NOMO-1 treated with dmso at 0.1 percent for 144 hours (cell line): ENCODE measurements at regions not wholly inside any gene's neighbourhood (a gene's known extent, or its start where the extent isn't known, plus 50 kb on each side); places are given as distances from the start of the nearest gene placed in this dataset.

Experiments
- DNase-seq: peaks from one replicate; lab custom pipeline; 2025; ENCODE audit not compliant: unreplicated experiment; lab: John Stamatoyannopoulos, UW

GRCh38 chr3:16658004-16658924 lies 53.0 kb upstream of the DAZL start:
- no peak for DNase-seq

DNA sequence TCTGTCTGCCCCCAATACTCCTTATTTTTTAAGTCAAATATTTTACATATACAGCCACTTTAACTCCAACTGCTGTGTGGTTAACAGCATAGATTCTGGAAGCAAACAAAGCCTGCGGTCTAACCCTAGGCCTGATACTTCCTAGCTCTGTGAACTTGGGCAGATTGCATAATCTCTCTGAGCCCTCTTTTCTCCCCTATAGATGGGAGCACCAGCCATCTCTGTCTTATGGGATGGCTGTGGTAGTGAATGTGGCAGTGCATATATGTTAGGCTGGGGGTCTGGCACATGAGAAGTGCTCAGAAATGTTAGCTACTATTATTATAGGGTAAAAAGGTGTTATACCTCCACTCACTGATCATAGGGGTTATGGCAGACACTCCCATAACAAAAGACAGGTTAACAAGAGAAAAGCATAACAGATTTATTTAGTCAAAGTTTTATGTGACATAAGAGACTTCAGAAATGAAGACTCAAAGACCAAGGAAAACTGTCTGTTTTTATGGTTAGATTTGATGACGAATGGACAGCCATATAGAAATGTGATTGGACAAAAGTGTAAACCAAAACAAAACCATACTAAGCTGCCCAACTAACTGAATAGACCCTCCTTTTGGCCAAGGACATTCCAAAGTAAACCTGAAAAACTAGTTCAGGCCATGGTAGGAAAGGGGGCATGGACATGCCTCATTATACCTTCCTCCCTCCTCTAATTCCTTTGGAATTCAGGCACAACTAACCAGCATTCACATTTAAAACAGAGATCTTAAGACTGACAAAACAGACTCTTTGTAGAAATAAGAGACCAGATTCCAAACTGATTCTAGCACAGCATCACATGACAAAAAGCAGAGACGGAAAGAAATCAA lies 53.9 kb upstream of the DAZL start:
- DNase-seq: peak; percentile 14

DNA sequence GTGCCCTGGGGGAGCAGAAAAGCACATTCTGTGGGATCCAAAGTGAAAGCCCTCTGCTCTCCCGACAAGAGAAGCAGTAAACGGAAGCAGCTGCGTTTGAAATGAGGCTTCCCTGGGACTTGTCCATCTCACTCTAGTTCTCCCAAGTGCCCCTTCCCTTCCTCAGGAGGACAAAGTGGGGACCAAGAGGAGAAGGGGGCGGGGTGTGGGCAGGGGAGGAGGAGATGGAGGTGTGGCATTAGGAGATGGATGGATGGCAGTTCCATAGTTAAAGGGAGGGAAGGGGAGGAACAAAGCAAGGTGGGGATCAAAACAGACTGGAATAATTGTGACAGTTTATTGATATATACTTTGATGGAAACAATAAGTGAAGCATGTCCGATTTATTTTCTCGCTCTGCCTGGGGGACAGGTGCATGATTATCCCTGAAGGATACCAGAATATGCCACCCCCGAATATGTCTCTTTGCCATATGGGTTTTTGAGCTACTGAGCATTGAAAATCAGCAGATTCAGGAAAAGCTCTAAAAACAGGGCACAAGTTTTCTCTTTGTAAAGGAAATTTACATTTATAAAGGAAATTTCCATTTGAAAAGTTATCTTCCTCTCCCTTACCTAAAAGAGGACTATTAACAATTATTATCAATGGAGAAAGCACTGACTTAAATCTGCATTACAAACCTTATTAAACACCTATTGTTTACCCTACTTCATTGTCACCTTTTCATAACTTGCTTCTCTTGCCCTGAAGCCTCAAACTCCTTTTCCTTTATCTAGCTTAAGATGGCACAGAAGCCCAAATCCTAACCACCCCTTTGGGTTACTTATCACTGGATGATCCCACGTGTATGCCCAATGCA lies 58.9 kb upstream of the DAZL start:
- DNase-seq: no peak

- no peak for DNase-seq
These were observed 60.1 kb upstream of the DAZL start for GRCh38 chr3:16665282-16665741.

DNA sequence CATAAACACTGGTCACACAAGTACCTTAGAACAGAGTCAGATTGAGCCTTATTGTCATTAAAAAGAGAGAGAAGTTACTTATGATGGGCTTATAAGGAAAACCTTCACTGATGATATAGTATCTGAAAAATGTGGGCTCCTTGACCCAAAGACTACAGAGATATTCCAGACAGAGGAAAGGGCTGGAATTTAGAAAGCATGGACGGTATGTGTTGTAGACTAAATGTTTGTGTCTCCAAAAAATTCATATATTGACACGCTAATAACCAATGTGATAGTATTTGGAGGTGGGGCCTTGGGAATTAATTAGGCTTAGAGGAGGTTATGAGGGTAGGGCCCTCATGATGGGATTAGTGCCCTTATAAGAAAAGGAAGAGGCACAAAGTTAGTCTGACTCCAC lies 61.0 kb upstream of the DAZL start:
- DNase-seq: no peak

GRCh38 chr3:16667633-16668032 lies 62.4 kb upstream of the DAZL start:
- DNase-seq: no peak

DNA sequence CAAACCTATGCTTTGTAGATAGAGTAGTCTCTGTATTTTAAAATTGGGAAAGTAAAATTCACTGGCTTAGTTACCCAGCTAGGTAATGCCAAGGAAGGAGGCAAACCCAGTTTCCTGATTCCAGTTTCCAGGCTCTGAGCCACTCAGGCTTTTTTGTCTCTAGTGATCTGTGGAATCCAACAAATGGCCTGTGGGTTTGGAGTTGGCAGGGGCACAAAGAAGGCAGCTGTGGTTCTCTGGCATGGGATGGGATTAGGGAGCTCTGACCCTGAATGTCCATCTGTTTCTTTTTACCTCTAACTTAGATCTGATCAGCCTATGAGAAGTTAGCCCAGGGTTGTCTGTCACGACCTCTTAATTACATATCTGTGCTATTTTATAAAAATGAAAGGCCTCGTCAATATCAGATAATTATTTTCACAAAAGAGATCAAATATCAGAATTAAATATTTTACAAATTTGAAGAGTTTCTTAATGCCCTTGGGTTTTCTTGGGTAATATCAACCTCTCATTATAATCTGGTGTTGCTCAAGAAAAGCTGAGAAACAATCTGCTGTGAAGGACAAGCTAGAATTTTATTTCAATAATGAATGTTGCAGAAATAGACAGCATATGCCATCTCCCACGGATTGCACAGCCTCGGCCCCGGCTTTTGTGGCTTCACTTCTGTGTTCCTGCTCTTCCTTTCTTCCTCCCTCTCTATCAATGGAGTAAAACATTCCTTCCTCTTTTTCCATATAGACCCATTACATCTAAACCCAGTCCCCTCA lies 63.7 kb upstream of the DAZL start:
- DNase-seq: no peak

DNA sequence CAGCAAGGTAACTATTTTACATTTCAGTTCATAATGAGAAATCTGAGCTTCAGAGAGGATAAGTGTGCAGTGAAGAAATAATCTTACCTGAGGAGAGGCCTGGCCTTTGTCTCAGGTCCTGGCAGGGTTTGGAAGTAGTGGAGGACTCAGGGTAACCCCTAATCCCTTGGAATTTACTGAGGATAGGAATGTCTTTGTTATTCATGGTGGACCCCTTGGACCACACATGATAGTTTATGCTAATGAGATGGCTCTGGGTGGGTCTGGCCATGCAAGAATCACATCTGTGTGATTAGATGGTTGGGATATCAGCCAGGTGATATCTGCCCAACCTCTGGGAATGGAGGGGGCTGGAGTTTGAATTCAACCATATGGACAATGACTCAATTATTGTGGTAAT lies 65.0 kb upstream of the DAZL start:
- no peak for DNase-seq

- no peak for DNase-seq
These were observed 66.5 kb upstream of the DAZL start for GRCh38 chr3:16671690-16672089.

DNA sequence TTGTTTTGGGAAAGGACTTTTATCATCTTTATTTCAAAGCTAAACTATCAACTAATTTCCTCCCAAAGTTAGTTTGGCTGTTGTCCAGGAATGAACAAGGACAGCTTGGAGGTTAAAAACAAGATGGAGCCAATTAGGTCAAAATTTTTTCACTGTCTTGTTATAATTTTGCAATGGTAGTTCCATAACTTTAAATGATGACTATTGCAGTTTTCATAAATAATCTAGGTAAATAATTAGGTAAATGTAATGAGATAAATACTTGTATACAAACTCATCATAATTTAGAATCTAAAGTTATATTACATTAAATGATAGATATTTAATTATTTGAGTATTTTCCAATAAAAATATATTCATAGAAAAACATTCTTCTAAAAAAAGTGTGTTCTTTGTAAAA lies 68.3 kb upstream of the DAZL start:
- no peak for DNase-seq

- DNase-seq: no peak
These were observed 70.6 kb upstream of the DAZL start for GRCh38 chr3:16675805-16676204.

GRCh38 chr3:16686679-16687078 lies 81.5 kb upstream of the DAZL start:
- no peak for DNase-seq

- no peak for DNase-seq
These were observed 82.0 kb upstream of the DAZL start for GRCh38 chr3:16687221-16687620.

- no peak for DNase-seq
These were observed 87.5 kb upstream of the DAZL start for GRCh38 chr3:16692486-16693344.

GRCh38 chr3:16693820-16694219 lies 88.6 kb upstream of the DAZL start:
- DNase-seq: no peak

DNA sequence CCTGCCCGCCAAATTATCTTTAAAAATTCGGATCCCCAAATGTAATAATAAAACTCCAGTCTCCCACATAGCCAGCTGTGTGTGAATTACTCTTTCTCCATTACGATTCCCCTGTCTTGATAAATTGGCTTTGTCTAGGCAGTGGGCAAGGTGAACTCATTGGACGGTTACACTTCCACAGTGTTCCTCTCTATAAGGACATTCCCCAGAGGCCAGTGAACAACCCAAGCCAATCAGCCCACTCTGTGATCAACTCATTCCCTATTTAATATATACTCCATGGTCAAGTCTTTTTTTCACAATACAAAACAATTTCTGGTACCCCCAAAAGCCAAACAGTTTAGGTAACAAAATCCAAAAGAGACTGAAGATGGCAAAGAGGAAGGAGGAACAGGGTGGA lies 90.5 kb upstream of the DAZL start:
- no peak for DNase-seq

GRCh38 chr3:16697443-16698147 lies 92.4 kb upstream of the DAZL start:
- peak; percentile 56 for DNase-seq

DNA sequence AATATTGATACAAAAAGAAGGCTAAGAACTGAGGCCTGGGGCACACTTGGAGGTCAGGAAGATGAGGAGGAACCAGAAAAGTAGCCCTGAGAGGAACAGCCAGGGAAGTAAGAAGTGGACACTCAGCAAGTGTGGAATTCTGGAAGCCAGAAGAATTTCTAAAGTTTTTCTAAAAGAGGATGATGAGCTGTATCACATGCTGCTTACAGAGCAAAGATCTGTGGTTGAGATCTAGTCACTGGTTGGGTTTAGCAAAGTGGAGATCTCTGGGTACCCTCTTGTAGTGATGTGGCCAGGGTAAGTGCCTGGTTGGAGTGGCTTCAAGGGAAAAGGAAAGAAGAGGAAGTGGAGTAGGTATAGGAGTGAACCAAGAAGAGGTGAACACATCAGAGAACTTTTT lies 95.4 kb upstream of the DAZL start:
- DNase-seq: no peak

GRCh38 chr3:16704941-16705340 lies 99.7 kb upstream of the DAZL start:
- peak; percentile 54 for DNase-seq
